ENCODE measurements at regions not wholly inside any gene's neighbourhood (a gene's known extent, or its start where the extent isn't known, plus 50 kb on each side); places are given as distances from the start of the nearest gene placed in this dataset.

- TF ChIP-seq CTCF (IDR thresholded peaks at IDR 0.05) (no peak), POLR2A (IDR thresholded peaks at IDR 0.05) (no peak)
Measured at GRCh38 chr9:88289532-88289931, 98.7 kb upstream of the SPIN1 start.

Data from esophagus squamous epithelium (tissue), 4 donors.